Thymus (tissue), 11 donors: ENCODE measurements at regions not wholly inside any gene's neighbourhood (a gene's known extent, or its start where the extent isn't known, plus 50 kb on each side); places are given as distances from the start of the nearest gene placed in this dataset.

Source experiments
- DNase-seq, 9 donors: peaks; one replicate each; pipeline ENCODE4 v3.0.0-alpha.2; 2013; ENCODE audit warnings: low spot score in 9 of 9, low read depth in 6 of 9, missing footprints in 1 of 9
- H3K27ac ChIP-seq, 2 donors: one replicate each; pipeline ENCODE4 v1.5.1; 2013; ENCODE audit warnings: control low read depth in 1 of 2, low read depth in 1 of 2, low read length in 1 of 2, mild to moderate bottlenecking in 1 of 2, moderate library complexity in 1 of 2
- H3K27me3 ChIP-seq, 2 donors: one replicate each; pipeline ENCODE4 v1.5.1; 2013; ENCODE audit warnings: low read length in 1 of 2; ENCODE audit not compliant: control insufficient read depth in 2 of 2, insufficient read depth in 1 of 2
- H3K36me3 ChIP-seq, 2 donors: one replicate each; pipeline ENCODE4 v1.5.1; 2013; ENCODE audit warnings: low read length in 1 of 2, mild to moderate bottlenecking in 1 of 2, moderate library complexity in 1 of 2; ENCODE audit not compliant: control insufficient read depth in 2 of 2, insufficient read depth in 2 of 2
- H3K4me1 ChIP-seq, 2 donors: one replicate each; pipeline ENCODE4 v1.5.1; 2013; ENCODE audit warnings: low read length in 2 of 2; ENCODE audit not compliant: control insufficient read depth in 2 of 2, insufficient read depth in 2 of 2
- H3K4me3 ChIP-seq, 2 donors: one replicate each; pipeline ENCODE4 v1.5.1; 2013; ENCODE audit warnings: low read length in 2 of 2, control low read depth in 1 of 2, mild to moderate bottlenecking in 1 of 2
- H3K9me3 ChIP-seq, 2 donors: one replicate each; pipeline ENCODE4 v1.5.1; 2013; ENCODE audit warnings: low read length in 1 of 2, mild to moderate bottlenecking in 1 of 2; ENCODE audit not compliant: control insufficient read depth in 2 of 2, insufficient read depth in 1 of 2
- WGBS: extraction: QIAGEN DNeasy Blood & Tissue Kit; methylation state at CpG from one replicate; pipeline ENCODE4 v1.1.7; 2013; 5-methylcytosine and 5-hydroxymethylcytosine counted together
- donor health status: healthy.

GRCh38 chr10:63077800-63078199 lies 55.3 kb upstream of the NRBF2 start:
- Histone ChIP-seq H3K36me3 (no peaks in the 10 kb centered on the region), H3K9me3 (no peaks in the 10 kb centered on the region), H3K27me3 (no peaks in the 10 kb centered on the region), H3K4me3 (no peak overlapping the region), H3K4me1 (no peaks in the 10 kb centered on the region), H3K27ac (no peak overlapping the region)
- 94% methylated on average over 4 of the region's 4 CpGs for WGBS
- DNase-seq = no peak

GRCh38 chr10:63072951-63073350 lies 60.2 kb upstream of the NRBF2 start:
- no peak overlapping the region for H3K27ac ChIP-seq
- no peaks in the 10 kb centered on the region for H3K4me1 ChIP-seq
- H3K9me3 ChIP-seq = no peaks in the 10 kb centered on the region
- WGBS = 94% methylated on average over 11 of the region's 11 CpGs
- DNase-seq = no peak
- H3K4me3 ChIP-seq = no peak overlapping the region
- no peaks in the 10 kb centered on the region for H3K27me3 ChIP-seq
- no peaks in the 10 kb centered on the region for H3K36me3 ChIP-seq

DNA sequence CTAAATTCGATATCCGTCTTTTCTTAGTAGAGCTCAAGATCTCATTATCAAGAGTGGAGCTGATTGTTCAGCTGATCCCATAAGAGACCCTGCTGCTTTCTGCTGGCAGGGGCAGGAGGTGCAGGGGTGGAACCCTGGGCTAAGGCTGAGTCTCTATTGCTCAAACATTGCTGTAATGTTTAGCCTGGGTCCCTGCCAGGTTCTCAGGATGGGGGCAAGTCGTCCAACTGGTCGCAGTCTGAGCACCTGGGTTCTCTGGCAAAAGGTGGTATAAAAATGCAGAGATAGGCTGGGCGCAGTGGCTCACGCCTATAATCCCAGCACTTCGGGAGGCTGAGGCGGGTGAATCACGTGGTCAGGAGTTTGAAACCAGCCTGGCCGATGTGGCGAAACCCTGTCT lies 62.0 kb upstream of the NRBF2 start:
- Histone ChIP-seq H3K4me3 (no peak overlapping the region), H3K36me3 (no peaks in the 10 kb centered on the region), H3K4me1 (no peaks in the 10 kb centered on the region), H3K27ac (no peak overlapping the region), H3K27me3 (no peaks in the 10 kb centered on the region), H3K9me3 (no peaks in the 10 kb centered on the region)
- 98% methylated on average over 11 of the region's 11 CpGs for WGBS
- no peak for DNase-seq

DNA sequence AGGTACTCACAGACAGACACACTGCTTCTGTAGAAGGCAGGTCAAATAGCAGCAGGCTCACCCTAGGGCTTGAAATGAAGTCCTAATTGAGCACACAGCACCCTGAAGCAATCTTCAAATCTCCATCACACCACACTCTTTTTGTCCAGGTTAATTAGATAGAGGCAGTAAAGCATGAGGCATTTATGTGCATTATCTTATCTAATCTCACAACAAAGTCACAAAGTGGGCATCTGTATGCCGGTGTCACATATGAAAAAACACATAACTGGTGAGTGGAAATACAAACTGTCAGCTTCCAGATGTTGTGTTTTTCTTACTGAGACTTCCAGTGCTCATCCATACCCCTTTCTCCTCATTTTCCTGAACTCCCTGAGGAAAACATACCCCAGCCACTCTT lies 63.8 kb upstream of the NRBF2 start:
- Histone ChIP-seq H3K4me3 (no peak overlapping the region), H3K36me3 (no peaks in the 10 kb centered on the region), H3K4me1 (no peaks in the 10 kb centered on the region), H3K27me3 (no peaks in the 10 kb centered on the region), H3K9me3 (no peaks in the 10 kb centered on the region), H3K27ac (no peak overlapping the region)
- no peak for DNase-seq
- WGBS = 88% methylated on average over 1 of the region's 1 CpG

DNA sequence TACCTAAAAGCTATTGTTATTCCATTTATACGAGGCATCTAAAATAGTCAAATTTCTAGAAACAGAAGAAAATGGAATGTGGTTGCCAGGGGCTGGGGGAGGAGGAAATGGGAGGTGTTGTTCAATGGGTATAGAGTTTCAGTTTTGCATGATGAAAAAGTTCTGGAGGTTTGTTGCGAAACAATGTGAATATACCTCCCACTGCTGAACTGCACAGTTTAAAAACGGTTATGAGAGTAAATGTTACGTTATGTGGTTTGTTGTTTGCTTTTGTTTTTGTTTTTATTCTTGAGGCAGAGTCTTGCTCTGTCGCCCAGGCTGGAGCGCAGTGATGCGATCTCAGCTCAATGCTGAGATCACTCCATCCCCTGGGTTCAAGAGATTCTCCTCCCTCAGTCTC lies 64.9 kb upstream of the NRBF2 start:
- no peak overlapping the region for H3K27ac ChIP-seq
- H3K36me3 ChIP-seq = no peaks in the 10 kb centered on the region
- no peaks in the 10 kb centered on the region for H3K9me3 ChIP-seq
- H3K4me3 ChIP-seq = no peak overlapping the region
- 81% methylated on average over 7 of the region's 7 CpGs for WGBS
- no peak for DNase-seq
- H3K27me3 ChIP-seq = no peaks in the 10 kb centered on the region
- H3K4me1 ChIP-seq = no peaks in the 10 kb centered on the region

DNA sequence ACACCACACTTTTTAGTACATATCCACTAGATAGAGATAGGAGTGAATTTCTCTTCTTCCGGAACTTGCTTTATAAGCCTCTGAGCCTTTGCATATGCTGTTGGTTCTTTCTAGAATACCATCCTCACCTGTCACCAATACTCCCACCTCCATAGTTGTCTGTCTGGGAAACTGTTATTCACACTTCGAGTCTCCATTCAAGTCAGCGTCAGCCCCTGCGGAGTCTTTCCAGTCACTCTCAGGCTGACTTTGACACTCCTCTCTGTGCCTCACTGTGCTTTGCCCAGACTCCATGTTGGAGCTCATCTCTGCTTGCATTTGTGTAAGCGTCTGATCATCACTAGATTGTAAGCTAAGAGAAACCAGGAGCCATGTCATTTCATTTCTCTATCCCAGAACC lies 66.5 kb upstream of the NRBF2 start:
- Histone ChIP-seq H3K9me3 (no peaks in the 10 kb centered on the region), H3K36me3 (no peaks in the 10 kb centered on the region), H3K4me3 (no peak overlapping the region), H3K4me1 (no peaks in the 10 kb centered on the region), H3K27me3 (no peaks in the 10 kb centered on the region), H3K27ac (no peak overlapping the region)
- WGBS = 97% methylated on average over 5 of the region's 5 CpGs
- no peak for DNase-seq

GRCh38 chr10:63064706-63065105 lies 68.4 kb upstream of the NRBF2 start:
- WGBS = 68% methylated on average over 4 of the region's 4 CpGs

GRCh38 chr10:63058236-63058635 lies 74.9 kb upstream of the NRBF2 start:
- no peak for DNase-seq
- no peak overlapping the region for H3K4me3 ChIP-seq
- no peaks in the 10 kb centered on the region for H3K9me3 ChIP-seq
- H3K4me1 ChIP-seq = no peaks in the 10 kb centered on the region
- H3K27me3 ChIP-seq = no peaks in the 10 kb centered on the region
- no peaks in the 10 kb centered on the region for H3K36me3 ChIP-seq
- H3K27ac ChIP-seq = no peak overlapping the region

More at GRCh38 chr10:63064706-63065105, 68.4 kb upstream of the NRBF2 start:
- Histone ChIP-seq H3K4me1 (no peaks in the 10 kb centered on the region), H3K27me3 (no peaks in the 10 kb centered on the region), H3K36me3 (no peaks in the 10 kb centered on the region), H3K9me3 (no peaks in the 10 kb centered on the region), H3K4me3 (no peak overlapping the region), H3K27ac (no peak overlapping the region)
- DNase-seq = no peak

DNA sequence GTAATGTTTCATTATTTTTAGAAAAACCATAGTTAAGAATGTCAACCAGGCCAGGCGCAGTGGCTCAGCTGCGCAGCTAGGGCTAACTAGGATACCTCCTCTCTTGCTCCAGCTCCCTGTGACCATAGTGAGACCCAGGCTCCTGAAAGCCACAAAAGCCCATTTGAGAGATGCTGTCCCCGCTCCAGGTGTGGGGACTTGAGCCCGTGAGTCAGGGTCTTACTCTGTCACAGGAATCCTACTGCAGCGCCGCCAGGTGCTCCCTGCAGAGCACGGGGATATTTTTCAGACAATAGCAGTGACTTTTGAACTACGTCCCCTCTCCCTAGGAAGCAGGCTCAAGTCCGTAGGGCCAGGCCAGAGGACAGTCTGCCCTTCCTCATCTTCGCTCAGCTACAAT lies 75.6 kb upstream of the NRBF2 start:
- 99% methylated on average over 10 of the region's 10 CpGs for WGBS
- H3K27me3 ChIP-seq = no peaks in the 10 kb centered on the region
- H3K4me1 ChIP-seq = no peaks in the 10 kb centered on the region
- no peaks in the 10 kb centered on the region for H3K9me3 ChIP-seq
- H3K27ac ChIP-seq = no peak overlapping the region
- H3K4me3 ChIP-seq = no peak overlapping the region
- DNase-seq = no peak
- H3K36me3 ChIP-seq = no peaks in the 10 kb centered on the region

- H3K4me1 ChIP-seq = no peaks in the 10 kb centered on the region
- DNase-seq = no peak
- no peak overlapping the region for H3K4me3 ChIP-seq
- H3K36me3 ChIP-seq = no peaks in the 10 kb centered on the region
- WGBS = 95% methylated on average over 3 of the region's 3 CpGs
- H3K9me3 ChIP-seq = no peaks in the 10 kb centered on the region
- H3K27me3 ChIP-seq = no peaks in the 10 kb centered on the region
- no peak overlapping the region for H3K27ac ChIP-seq
Observed at GRCh38 chr10:63055705-63056104, 77.4 kb upstream of the NRBF2 start.
